ENCODE measurements at regions not wholly inside any gene's neighbourhood (a gene's known extent, or its start where the extent isn't known, plus 50 kb on each side); places are given as distances from the start of the nearest gene placed in this dataset.

- no peak overlapping the region for H3K4me3 Mint-ChIP-seq
- DNase-seq (ENCODE audit: extremely low spot score, unreplicated experiment), result no peak
- no peaks in the 10 kb centered on the region for H3K36me3 Mint-ChIP-seq
- H3K4me1 Mint-ChIP-seq (ENCODE audit: unreplicated experiment), result no peaks in the 10 kb centered on the region
- H3K27ac Mint-ChIP-seq, result no peak overlapping the region
- no peaks in the 10 kb centered on the region for H3K27me3 Mint-ChIP-seq
- no peaks in the 10 kb centered on the region for H3K9me3 Mint-ChIP-seq
- TF ChIP-seq CTCF (conservative IDR thresholded peaks at IDR 0.05), result no peak
These were observed 810.8 kb upstream of the ATXN7L3B start for GRCh38 chr12:73726881-73727280.

- Mint-ChIP-seq H3K36me3 (no peaks in the 10 kb centered on the region), H3K4me3 (no peak overlapping the region), H3K4me1 (ENCODE audit: unreplicated experiment) (no peaks in the 10 kb centered on the region), H3K9me3 (no peaks in the 10 kb centered on the region), H3K27me3 (no peaks in the 10 kb centered on the region), H3K27ac (no peak overlapping the region)
- no peak for DNase-seq (ENCODE audit: extremely low spot score, unreplicated experiment)
- TF ChIP-seq CTCF (conservative IDR thresholded peaks at IDR 0.05), result no peak
These were observed 806.0 kb upstream of the ATXN7L3B start for GRCh38 chr12:73731658-73732057.

GRCh38 chr12:73769337-73769736 lies 768.3 kb upstream of the ATXN7L3B start:
- Mint-ChIP-seq H3K27ac (no peak overlapping the region), H3K4me1 (ENCODE audit: unreplicated experiment) (peaks cover 5% of the 10 kb centered on the region), H3K4me3 (no peak overlapping the region), H3K27me3 (no peaks in the 10 kb centered on the region), H3K36me3 (no peaks in the 10 kb centered on the region), H3K9me3 (peaks cover 14% of the 10 kb centered on the region)
- TF ChIP-seq CTCF (conservative IDR thresholded peaks at IDR 0.05), result no peak
- no peak for DNase-seq (ENCODE audit: extremely low spot score, unreplicated experiment)

GRCh38 chr12:73798523-73798922 lies 739.1 kb upstream of the ATXN7L3B start:
- Mint-ChIP-seq H3K27me3 (no peaks in the 10 kb centered on the region), H3K27ac (no peak overlapping the region), H3K4me3 (no peak overlapping the region), H3K36me3 (no peaks in the 10 kb centered on the region), H3K9me3 (no peaks in the 10 kb centered on the region), H3K4me1 (ENCODE audit: unreplicated experiment) (no peaks in the 10 kb centered on the region)
- DNase-seq (ENCODE audit: extremely low spot score, unreplicated experiment), result no peak
- no peak for TF ChIP-seq CTCF (conservative IDR thresholded peaks at IDR 0.05)

GRCh38 chr12:73815072-73815645 lies 722.5 kb upstream of the ATXN7L3B start:
- no peak for DNase-seq (ENCODE audit: extremely low spot score, unreplicated experiment)
- Mint-ChIP-seq H3K36me3 (no peaks in the 10 kb centered on the region), H3K4me1 (ENCODE audit: unreplicated experiment) (no peaks in the 10 kb centered on the region), H3K4me3 (no peak overlapping the region), H3K9me3 (no peaks in the 10 kb centered on the region), H3K27ac (no peak overlapping the region), H3K27me3 (no peaks in the 10 kb centered on the region)
- no peak for TF ChIP-seq CTCF (conservative IDR thresholded peaks at IDR 0.05)

GRCh38 chr12:73817161-73817560 lies 720.5 kb upstream of the ATXN7L3B start:
- no peak for DNase-seq (ENCODE audit: extremely low spot score, unreplicated experiment)
- Mint-ChIP-seq H3K4me3 (no peak overlapping the region), H3K27ac (no peak overlapping the region), H3K4me1 (ENCODE audit: unreplicated experiment) (no peaks in the 10 kb centered on the region), H3K36me3 (no peaks in the 10 kb centered on the region), H3K27me3 (no peaks in the 10 kb centered on the region), H3K9me3 (peaks cover 5% of the 10 kb centered on the region)
- no peak for TF ChIP-seq CTCF (conservative IDR thresholded peaks at IDR 0.05)

Data from type B pancreatic cell (in vitro differentiated cells).